Upper lobe of right lung (tissue), 1 donor: ENCODE measurements at regions not wholly inside any gene's neighbourhood (a gene's known extent, or its start where the extent isn't known, plus 50 kb on each side); places are given as distances from the start of the nearest gene placed in this dataset.

Experiments
- ATAC-seq: fragments of 200-7000 bp; cut with Tn5 transposase; one replicate; pipeline ENCODE4 v1.9.1; 2020; ENCODE audit warnings: mild to moderate bottlenecking, moderate library complexity
- DNase-seq: peaks from one replicate; pipeline ENCODE4 v3.0.0-alpha.2; 2020
- H3K27ac ChIP-seq: fragments of 200-600 bp; one replicate; pipeline ENCODE4 v1.8.0; 2022
- H3K27me3 ChIP-seq: fragments of 200-600 bp; one replicate; pipeline ENCODE4 v1.8.0; 2022; ENCODE audit warnings: mild to moderate bottlenecking
- H3K36me3 ChIP-seq: fragments of 200-600 bp; one replicate; pipeline ENCODE4 v1.8.0; 2022
- H3K4me1 ChIP-seq: fragments of 200-600 bp; one replicate; pipeline ENCODE4 v1.8.0; 2022
- H3K4me3 ChIP-seq: fragments of 200-600 bp; one replicate; pipeline ENCODE4 v1.8.0; 2022; ENCODE audit warnings: mild to moderate bottlenecking
- H3K9me3 ChIP-seq: fragments of 200-600 bp; one replicate; pipeline ENCODE4 v1.8.0; 2022
- CTCF ChIP-seq: fragments of 200-600 bp; IDR thresholded peaks from one replicate; pipeline ENCODE4 v1.8.0; 2022; ENCODE audit warnings: antibody characterized with exemption
- intact Hi-C: fragments of 100-400 bp; cut with DNase I; formaldehyde crosslinking; loops from one replicate; pipeline ENCODE4 v1.11.0; 2022
- donor health status: DM: no; HTN: yes; CAD: no; lungs with severe emphysema.

- Histone ChIP-seq H3K4me3 (no peak overlapping the region), H3K9me3 (no peaks in the 10 kb centered on the region), H3K27me3 (no peaks in the 10 kb centered on the region), H3K27ac (no peak overlapping the region), H3K36me3 (no peaks in the 10 kb centered on the region), H3K4me1 (no peaks in the 10 kb centered on the region)
- ATAC-seq (no peak), DNase-seq (no peak)
- intact Hi-C loops: no loop called here
- no peak for TF ChIP-seq CTCF
Observed at GRCh38 chr9:131798246-131798645, 58.4 kb upstream of the RAPGEF1 start.

DNA sequence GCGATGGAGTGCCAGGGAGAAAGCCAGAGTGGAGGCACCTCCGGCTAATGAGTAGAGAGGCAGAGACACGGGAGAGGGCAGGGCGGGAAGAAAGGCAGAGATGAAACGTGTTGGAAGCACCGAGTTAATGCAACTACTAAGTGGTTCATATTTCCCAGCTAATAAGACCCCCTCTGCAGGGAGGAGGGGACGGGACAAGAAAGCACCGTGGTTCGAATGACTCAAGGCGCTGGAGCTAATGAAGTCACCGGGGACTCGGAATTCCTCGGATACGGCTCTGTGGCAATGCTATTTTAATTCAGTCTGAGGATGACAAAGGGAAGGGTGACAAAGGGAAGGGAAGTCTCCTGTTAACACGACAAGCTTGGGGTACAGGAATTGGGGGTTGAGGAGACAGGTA, 54.5 kb upstream of the RAPGEF1 start:
- DNase-seq (no peak), ATAC-seq (no peak)
- no peak for TF ChIP-seq CTCF
- H3K36me3 ChIP-seq: no peaks in the 10 kb centered on the region
- no peak overlapping the region for H3K4me3 ChIP-seq
- no peaks in the 10 kb centered on the region for H3K27me3 ChIP-seq
- no peaks in the 10 kb centered on the region for H3K9me3 ChIP-seq
- intact Hi-C loops: no loop called here
- no peak overlapping the region for H3K27ac ChIP-seq
- no peaks in the 10 kb centered on the region for H3K4me1 ChIP-seq

DNA sequence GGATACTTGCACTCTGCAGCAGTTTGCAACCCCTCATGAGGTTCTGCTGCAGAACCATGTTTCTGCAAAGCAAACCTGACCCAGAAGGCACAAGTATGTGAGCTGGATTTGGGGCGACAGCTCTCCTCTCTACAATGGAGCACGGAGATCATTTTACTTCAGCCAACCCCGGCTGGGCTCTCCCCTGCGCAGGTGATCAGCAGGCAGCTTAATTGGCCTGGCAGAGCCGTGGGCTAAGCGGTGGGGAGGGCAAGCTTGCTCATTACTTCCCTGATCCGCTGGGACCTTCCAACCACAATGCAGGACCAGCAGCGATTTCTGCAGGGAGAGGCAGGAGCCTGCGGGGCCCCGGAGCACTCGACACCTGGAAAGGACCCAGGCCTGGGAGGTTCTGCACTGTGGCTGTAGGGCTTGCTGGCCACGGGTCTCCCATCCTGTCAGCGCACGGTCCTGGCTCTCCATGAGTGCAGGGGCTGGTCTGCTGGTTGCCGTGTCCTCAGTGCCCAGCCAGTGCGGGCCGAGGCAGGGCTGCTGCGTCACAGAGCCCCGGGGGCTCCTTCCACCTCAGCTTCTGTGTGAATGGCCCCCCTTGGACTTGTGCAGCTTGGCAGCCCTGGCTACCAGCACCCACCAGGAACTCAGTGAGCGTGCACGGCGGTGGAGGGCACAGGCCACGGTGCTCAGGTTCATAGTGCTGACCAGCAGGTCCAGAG, 51.8 kb upstream of the RAPGEF1 start:
- Histone ChIP-seq H3K27me3 (peaks cover 9% of the 10 kb centered on the region), H3K27ac (no peak overlapping the region), H3K36me3 (no peaks in the 10 kb centered on the region), H3K4me1 (no peaks in the 10 kb centered on the region), H3K4me3 (no peak overlapping the region), H3K9me3 (no peaks in the 10 kb centered on the region)
- intact Hi-C loops: no loop called here
- no peak for DNase-seq
- TF ChIP-seq CTCF: no peak
- ATAC-seq: no peak
